ENCODE measurements at regions not wholly inside any gene's neighbourhood (a gene's known extent, or its start where the extent isn't known, plus 50 kb on each side); places are given as distances from the start of the nearest gene placed in this dataset.

DNA sequence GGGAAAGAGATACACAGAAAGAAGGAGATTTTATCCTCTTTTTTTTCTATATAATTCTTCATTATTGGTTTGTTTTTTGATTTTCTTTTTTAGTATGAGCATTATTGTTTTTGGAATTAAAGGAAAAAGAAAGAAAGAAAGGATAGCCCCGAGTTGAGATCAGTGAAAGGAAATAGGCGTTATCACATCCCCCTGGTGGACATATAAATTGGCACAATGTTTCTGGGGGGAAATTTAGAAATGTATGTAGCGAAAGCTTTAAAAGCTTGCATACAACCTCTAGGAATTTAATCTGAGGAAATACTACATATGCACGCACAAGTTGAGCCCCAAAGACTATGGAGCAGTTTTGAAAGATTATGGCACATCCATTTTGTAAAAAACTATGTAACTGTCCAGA lies 226.3 kb upstream of the LDB2 start:
- DNase-seq (ENCODE audit: low read depth) = no peak
- no peak overlapping the region for H3K4me3 ChIP-seq (ENCODE audit: low read depth, low read length)
- TF ChIP-seq CTCF (IDR thresholded peaks at IDR 0.05; ENCODE audit: insufficient read depth, low read depth, low read length, missing control alignments) = peak; percentile 23

GRCh38 chr4:17120761-17121160 lies 222.3 kb upstream of the LDB2 start:
- no peak for TF ChIP-seq CTCF (IDR thresholded peaks at IDR 0.05; ENCODE audit: insufficient read depth, low read depth, low read length, missing control alignments)
- no peak overlapping the region for H3K4me3 ChIP-seq (ENCODE audit: low read depth, low read length)
- no peak for DNase-seq (ENCODE audit: low read depth)

DNA sequence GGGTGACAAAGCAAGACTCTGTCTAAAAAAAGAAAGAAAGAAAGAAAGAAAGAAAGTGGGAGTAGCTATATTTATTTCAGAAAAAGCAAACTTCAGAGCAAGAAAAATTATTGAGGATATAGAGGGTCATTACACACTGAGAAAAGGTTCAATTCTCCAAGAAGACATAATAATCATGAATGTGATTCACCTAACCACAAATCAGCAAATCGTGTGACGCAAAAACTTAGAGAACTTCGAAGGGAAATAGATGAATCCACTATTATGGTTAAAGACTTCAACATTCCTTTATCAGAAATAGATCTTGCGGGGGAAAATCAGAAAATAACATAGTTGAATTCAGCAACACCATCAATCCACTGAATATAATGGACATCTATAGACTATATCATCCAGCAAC lies 219.3 kb upstream of the LDB2 start:
- H3K4me3 ChIP-seq (ENCODE audit: low read depth, low read length) = no peak overlapping the region
- no peak for TF ChIP-seq CTCF (IDR thresholded peaks at IDR 0.05; ENCODE audit: insufficient read depth, low read depth, low read length, missing control alignments)
- no peak for DNase-seq (ENCODE audit: low read depth)

GRCh38 chr4:17115583-17115982 lies 217.1 kb upstream of the LDB2 start:
- TF ChIP-seq CTCF (IDR thresholded peaks at IDR 0.05; ENCODE audit: insufficient read depth, low read depth, low read length, missing control alignments) = no peak
- no peak overlapping the region for H3K4me3 ChIP-seq (ENCODE audit: low read depth, low read length)
- no peak for DNase-seq (ENCODE audit: low read depth)

DNA sequence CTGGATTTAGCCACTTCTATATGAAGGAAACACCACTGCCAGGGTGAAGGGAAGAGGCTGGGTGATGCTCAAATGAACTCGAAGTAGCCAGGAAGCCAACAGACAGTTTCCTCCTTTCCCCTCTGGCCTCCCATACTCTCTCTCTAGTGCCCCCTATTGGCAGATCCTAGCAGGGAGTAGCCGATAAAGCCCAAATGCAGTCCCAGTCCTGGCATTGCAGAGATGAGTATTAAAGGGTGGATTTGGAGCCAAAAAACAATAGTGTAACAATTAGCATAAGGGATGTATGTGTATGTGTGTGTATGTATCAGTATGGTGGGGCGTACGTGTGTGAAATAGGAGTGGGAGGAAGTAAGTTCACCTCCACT lies 213.8 kb upstream of the LDB2 start:
- peak; percentile 45 for DNase-seq (ENCODE audit: low read depth)
- no peak overlapping the region for H3K4me3 ChIP-seq (ENCODE audit: low read depth, low read length)

DNA sequence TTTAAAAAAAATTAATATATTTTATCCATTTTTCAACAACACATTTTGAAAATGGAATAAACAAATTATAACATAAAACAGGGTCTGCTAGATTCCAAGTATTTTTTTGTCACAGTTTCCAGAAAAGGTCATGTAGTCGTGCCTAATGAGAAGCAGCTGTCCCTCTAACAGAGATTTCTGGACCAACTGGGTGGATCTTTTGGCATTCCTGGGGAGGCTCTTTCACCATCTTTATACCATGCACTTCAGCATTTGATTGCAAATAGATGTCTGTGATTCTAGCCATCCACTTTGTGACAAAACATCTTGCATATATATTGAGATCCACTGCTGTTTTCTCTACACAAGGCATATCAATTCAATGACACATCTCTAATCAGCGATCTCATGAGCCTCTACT lies 210.7 kb upstream of the LDB2 start:
- no peak for TF ChIP-seq CTCF (IDR thresholded peaks at IDR 0.05; ENCODE audit: insufficient read depth, low read depth, low read length, missing control alignments)
- DNase-seq (ENCODE audit: low read depth) = no peak

More for the DNA sequence above, 213.8 kb upstream of the LDB2 start:
- peak; percentile 51 for TF ChIP-seq CTCF (IDR thresholded peaks at IDR 0.05; ENCODE audit: insufficient read depth, low read depth, low read length, missing control alignments)

DNA sequence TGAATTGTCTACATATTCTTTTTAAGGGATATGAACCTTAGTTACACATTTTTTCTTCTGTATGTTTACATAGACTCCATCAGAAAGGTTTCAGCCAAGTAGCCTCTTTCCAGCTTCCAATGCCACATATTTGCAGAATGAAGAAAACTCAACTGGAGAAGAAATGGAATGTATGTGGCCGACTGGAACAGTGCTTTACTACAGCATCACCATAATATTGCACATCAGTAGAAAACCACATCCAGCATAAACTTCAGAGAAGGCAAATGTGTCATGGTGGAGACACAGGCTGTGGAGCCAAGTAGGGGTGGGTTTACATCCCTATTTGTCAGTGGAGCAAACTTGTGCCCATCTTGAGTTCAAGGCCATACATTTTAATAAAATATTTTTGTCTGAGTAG lies 204.8 kb upstream of the LDB2 start:
- no peak overlapping the region for H3K4me3 ChIP-seq (ENCODE audit: low read depth, low read length)
- TF ChIP-seq CTCF (IDR thresholded peaks at IDR 0.05; ENCODE audit: insufficient read depth, low read depth, low read length, missing control alignments) = no peak
- no peak for DNase-seq (ENCODE audit: low read depth)

More for the DNA sequence above, 210.7 kb upstream of the LDB2 start:
- H3K4me3 ChIP-seq (ENCODE audit: low read depth, low read length) = no peak overlapping the region
